ENCODE measurements at regions not wholly inside any gene's neighbourhood (a gene's known extent, or its start where the extent isn't known, plus 50 kb on each side); places are given as distances from the start of the nearest gene placed in this dataset.

- ATAC-seq (ENCODE audit: low read depth) (no peak), DNase-seq (no peak)
- Mint-ChIP-seq H3K27me3 (no peaks in the 10 kb centered on the region), H3K27ac (no peak overlapping the region), H3K4me3 (no peak overlapping the region), H3K4me1 (no peaks in the 10 kb centered on the region), H3K9me3 (ENCODE audit: insufficient read depth) (no peaks in the 10 kb centered on the region)
- Histone ChIP-seq H3K4me3 (ENCODE audit: control extremely low read depth in 1 of 5, extremely low read depth in 1 of 5, insufficient read depth in 1 of 5, low read depth in 2 of 5, low read length in 4 of 5) (no peak overlapping the region), H3K9ac (ENCODE audit: low read length) (no peak overlapping the region), H3K79me2 (ENCODE audit: control insufficient read depth, insufficient read depth, low read length) (no peaks in the 10 kb centered on the region), H2AFZ (ENCODE audit: insufficient read depth, low read depth, low read length, poor library complexity, severe bottlenecking) (no peak overlapping the region), H3K27me3 (replicated peaks in 1 of 4; ENCODE audit: control extremely low read depth in 1 of 4, control insufficient read depth in 3 of 4, insufficient read depth in 4 of 4, low read length in 3 of 4) (no peaks in the 10 kb centered on the region), H3K4me2 (replicated peaks; ENCODE audit: low read depth, low read length, poor library complexity, severe bottlenecking) (no peak overlapping the region), H3K36me3 (replicated peaks in 1 of 2; ENCODE audit: control extremely low read depth in 1 of 2, control insufficient read depth in 1 of 2, extremely low read depth in 1 of 2, insufficient read depth in 2 of 2, low read length in 1 of 2) (no peaks in the 10 kb centered on the region), H3K27ac (ENCODE audit: low read length in 2 of 2) (no peak overlapping the region), H4K20me1 (ENCODE audit: control insufficient read depth, insufficient read depth, low read length, poor library complexity, severe bottlenecking) (no peaks in the 10 kb centered on the region), H3K9me3 (ENCODE audit: control extremely low read depth in 1 of 3, control insufficient read depth in 2 of 3, insufficient read depth in 1 of 3, low read length in 2 of 3) (no peaks in the 10 kb centered on the region), H3K4me1 (ENCODE audit: control insufficient read depth in 2 of 2, insufficient read depth in 2 of 2, low read length in 2 of 2) (no peaks in the 10 kb centered on the region)
- POLR2A ChIA-PET = no interaction called here
- no peak for TF ChIP-seq CTCF (IDR thresholded peaks at IDR 0.05)
- intact Hi-C loops (cut with micrococcal nuclease) = no loop called here
- CTCF ChIA-PET = no interaction called here
- no CpG with 5 or more reads among the region's 1 CpG for WGBS (ENCODE audit: insufficient coverage)
Measured at GRCh38 chr12:87596636-87597035, 432.6 kb downstream of the C12orf50 start.

GRCh38 chr12:87596134-87596533 is 433.1 kb downstream of the C12orf50 start:
- Histone ChIP-seq H3K36me3 (replicated peaks in 1 of 2; ENCODE audit: control extremely low read depth in 1 of 2, control insufficient read depth in 1 of 2, extremely low read depth in 1 of 2, insufficient read depth in 2 of 2, low read length in 1 of 2) (no peaks in the 10 kb centered on the region), H3K4me1 (ENCODE audit: control insufficient read depth in 2 of 2, insufficient read depth in 2 of 2, low read length in 2 of 2) (no peaks in the 10 kb centered on the region), H3K4me2 (replicated peaks; ENCODE audit: low read depth, low read length, poor library complexity, severe bottlenecking) (no peak overlapping the region), H3K79me2 (ENCODE audit: control insufficient read depth, insufficient read depth, low read length) (no peaks in the 10 kb centered on the region), H3K4me3 (ENCODE audit: control extremely low read depth in 1 of 5, extremely low read depth in 1 of 5, insufficient read depth in 1 of 5, low read depth in 2 of 5, low read length in 4 of 5) (no peak overlapping the region), H3K9ac (ENCODE audit: low read length) (no peak overlapping the region), H2AFZ (ENCODE audit: insufficient read depth, low read depth, low read length, poor library complexity, severe bottlenecking) (no peak overlapping the region), H3K27me3 (replicated peaks in 1 of 4; ENCODE audit: control extremely low read depth in 1 of 4, control insufficient read depth in 3 of 4, insufficient read depth in 4 of 4, low read length in 3 of 4) (no peaks in the 10 kb centered on the region), H3K9me3 (ENCODE audit: control extremely low read depth in 1 of 3, control insufficient read depth in 2 of 3, insufficient read depth in 1 of 3, low read length in 2 of 3) (no peaks in the 10 kb centered on the region), H4K20me1 (ENCODE audit: control insufficient read depth, insufficient read depth, low read length, poor library complexity, severe bottlenecking) (no peaks in the 10 kb centered on the region), H3K27ac (ENCODE audit: low read length in 2 of 2) (no peak overlapping the region)
- ChIA-PET POLR2A (no interaction called here), CTCF (no interaction called here)
- Mint-ChIP-seq H3K4me3 (no peak overlapping the region), H3K27ac (no peak overlapping the region), H3K27me3 (no peaks in the 10 kb centered on the region), H3K4me1 (no peaks in the 10 kb centered on the region), H3K9me3 (ENCODE audit: insufficient read depth) (no peaks in the 10 kb centered on the region)
- intact Hi-C loops (cut with micrococcal nuclease) = no loop called here
- no peak for DNase-seq
- WGBS (ENCODE audit: insufficient coverage) = 100% methylated on average over 1 of the region's 5 CpGs
- ATAC-seq (ENCODE audit: low read depth) = no peak
- no peak for TF ChIP-seq EZH2 (IDR thresholded peaks at IDR 0.05; ENCODE audit: borderline replicate concordance, insufficient read depth, low read depth, low read length, poor library complexity, severe bottlenecking)
- TF ChIP-seq CTCF (IDR thresholded peaks at IDR 0.05) = no peak

All from B cell (primary cell).